WI38 (cell line): ENCODE measurements at regions not wholly inside any gene's neighbourhood (a gene's known extent, or its start where the extent isn't known, plus 50 kb on each side); places are given as distances from the start of the nearest gene placed in this dataset.

Source experiments
- H3K4me3 ChIP-seq: 2 replicates; pipeline ENCODE4 v1.5.1; 2011; ENCODE audit warnings: low read depth, mild to moderate bottlenecking, control low read depth, low read length
- TF ChIP-seq, protein P1 (sequence below): IDR thresholded peaks from 2 replicates; pipeline ENCODE4 v1.5.1; 2012; ENCODE audit warnings: low read depth, mild to moderate bottlenecking, control low read depth, low read length

DNA sequence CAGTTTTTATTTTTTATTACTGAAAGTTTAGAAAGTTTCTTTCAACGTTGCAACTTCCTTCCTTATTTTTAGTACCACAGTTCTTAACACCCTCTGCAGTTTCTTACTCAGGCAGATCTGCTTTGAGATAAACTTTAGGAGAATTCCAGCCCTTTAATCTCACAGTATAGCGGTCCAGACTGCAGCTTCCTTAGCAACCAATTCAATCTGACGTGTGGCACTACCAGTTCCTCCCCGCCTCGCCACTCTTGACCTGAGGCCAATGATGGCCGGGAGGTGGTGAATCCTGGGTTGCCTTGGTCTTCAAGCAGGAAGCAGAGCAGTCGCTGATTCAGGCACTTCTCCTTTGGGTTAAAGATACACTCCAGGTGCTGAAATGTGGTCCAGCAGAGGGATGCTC lies 334.3 kb upstream of the TRPC7 start:
- no peak overlapping the region for H3K4me3 ChIP-seq
- TF ChIP-seq, protein P1, sequence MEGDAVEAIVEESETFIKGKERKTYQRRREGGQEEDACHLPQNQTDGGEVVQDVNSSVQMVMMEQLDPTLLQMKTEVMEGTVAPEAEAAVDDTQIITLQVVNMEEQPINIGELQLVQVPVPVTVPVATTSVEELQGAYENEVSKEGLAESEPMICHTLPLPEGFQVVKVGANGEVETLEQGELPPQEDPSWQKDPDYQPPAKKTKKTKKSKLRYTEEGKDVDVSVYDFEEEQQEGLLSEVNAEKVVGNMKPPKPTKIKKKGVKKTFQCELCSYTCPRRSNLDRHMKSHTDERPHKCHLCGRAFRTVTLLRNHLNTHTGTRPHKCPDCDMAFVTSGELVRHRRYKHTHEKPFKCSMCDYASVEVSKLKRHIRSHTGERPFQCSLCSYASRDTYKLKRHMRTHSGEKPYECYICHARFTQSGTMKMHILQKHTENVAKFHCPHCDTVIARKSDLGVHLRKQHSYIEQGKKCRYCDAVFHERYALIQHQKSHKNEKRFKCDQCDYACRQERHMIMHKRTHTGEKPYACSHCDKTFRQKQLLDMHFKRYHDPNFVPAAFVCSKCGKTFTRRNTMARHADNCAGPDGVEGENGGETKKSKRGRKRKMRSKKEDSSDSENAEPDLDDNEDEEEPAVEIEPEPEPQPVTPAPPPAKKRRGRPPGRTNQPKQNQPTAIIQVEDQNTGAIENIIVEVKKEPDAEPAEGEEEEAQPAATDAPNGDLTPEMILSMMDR: no peak

DNA sequence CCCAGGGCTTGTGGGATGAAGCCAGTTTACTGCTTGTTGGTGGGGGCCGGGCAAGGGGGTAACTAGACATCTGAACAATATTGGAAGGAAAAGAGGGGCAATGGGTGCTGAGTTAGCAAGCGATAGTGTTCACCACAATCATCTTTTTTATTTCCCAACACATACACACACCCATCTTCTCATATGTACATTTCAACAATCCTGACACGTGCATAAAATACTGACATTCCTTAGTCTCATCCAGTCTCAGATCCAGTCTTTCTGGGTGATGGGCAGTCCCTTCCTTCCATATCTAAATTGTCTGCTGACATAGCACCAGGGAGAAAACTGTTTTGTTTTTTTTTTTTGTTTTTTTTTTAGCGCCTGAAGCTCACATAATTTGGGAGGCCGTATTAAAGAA lies 333.6 kb upstream of the TRPC7 start:
- no peak overlapping the region for H3K4me3 ChIP-seq
- TF ChIP-seq, protein P1: no peak

DNA sequence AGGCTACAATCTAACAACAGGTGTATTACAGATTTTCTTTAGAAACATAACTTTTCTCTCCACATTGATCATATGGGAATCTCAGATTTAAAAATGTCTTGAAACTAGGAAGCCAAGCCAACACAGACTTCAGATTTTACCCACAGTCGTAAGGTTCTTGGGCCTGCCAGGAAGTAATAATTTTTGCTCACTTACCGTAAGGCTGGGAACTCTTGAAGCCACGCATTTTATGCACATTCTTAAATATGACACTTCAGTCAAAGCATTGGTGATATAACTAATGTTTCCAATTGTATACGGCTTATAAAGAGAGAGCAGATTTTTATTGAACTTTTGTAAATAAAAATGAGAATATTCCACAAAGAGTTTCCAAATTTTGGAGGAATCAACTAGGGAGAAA lies 328.9 kb upstream of the TRPC7 start:
- TF ChIP-seq, protein P1: no peak
- no peak overlapping the region for H3K4me3 ChIP-seq

DNA sequence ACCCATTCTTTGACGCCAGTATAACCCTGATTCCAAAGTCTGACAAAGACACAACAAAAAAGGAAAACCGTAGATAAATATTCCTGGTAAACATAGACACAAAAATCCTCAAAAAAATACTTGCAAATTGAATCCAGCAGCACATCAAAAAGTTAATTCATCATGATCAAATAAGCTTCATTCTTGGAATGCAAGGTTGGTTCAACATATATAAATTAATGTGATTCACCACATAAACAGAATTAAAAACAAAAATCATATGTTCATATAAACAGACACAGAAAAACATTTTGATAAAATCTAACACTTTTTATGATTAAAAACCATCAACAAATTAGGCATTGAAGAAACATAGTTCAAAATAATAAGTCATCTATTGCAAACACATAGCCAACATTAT lies 324.2 kb upstream of the TRPC7 start:
- TF ChIP-seq, protein P1: no peak
- H3K4me3 ChIP-seq: no peak overlapping the region

DNA sequence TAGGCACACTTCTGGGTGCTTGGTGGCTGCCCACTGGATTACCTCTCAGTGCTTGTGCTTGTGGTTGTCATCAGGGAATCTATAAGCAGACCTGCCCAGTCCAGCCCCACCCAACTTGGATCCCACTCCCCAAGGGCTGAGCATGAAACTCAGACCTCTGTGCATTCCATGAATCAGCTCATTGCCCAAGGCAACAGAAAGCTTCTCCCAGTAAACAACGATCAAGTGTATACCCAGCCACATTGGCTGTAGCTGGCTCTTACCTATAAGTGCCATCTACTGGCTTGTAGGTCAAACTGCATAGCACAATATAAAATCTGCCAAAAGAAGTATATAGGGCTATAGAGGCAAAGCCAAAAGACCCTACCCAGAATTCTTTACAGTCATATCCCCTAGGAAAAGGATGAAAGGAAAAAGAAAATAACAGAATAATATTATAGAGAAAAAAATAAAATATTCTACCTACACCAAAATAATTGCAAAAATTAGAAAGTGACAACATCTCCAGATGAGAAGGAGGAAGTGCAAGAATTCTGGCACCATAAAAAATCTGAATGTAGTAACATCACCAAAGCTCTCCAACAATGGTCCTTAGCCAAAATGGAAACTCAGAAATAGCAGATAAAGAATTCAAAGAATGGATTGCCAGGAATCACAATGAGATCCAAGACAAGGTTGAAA lies 321.0 kb upstream of the TRPC7 start:
- H3K4me3 ChIP-seq: no peak overlapping the region
- TF ChIP-seq, protein P1: no peak

GRCh38 chr5:136682986-136683385 lies 317.6 kb upstream of the TRPC7 start:
- H3K4me3 ChIP-seq: no peak overlapping the region
- TF ChIP-seq, protein P1: no peak

GRCh38 chr5:136679233-136679632 lies 313.9 kb upstream of the TRPC7 start:
- TF ChIP-seq, protein P1: no peak
- H3K4me3 ChIP-seq: no peak overlapping the region
